GM19238 (cell line): ENCODE measurements at regions not wholly inside any gene's neighbourhood (a gene's known extent, or its start where the extent isn't known, plus 50 kb on each side); places are given as distances from the start of the nearest gene placed in this dataset.
A peak's percentile ranks its signal among the peaks of the same experiment; 100 is the strongest.

Experiments used
- DNase-seq: peaks from one replicate; pipeline ENCODE4 v3.0.0; 2011; ENCODE audit warnings: low spot score; ENCODE audit not compliant: insufficient read length

- no peak for DNase-seq
These were observed 148.8 kb upstream of the LHX5 start for GRCh38 chr12:113620437-113620976.

- no peak for DNase-seq
These were observed 147.5 kb upstream of the LHX5 start for GRCh38 chr12:113619202-113619601.

- no peak for DNase-seq
These were observed 141.7 kb upstream of the LHX5 start for GRCh38 chr12:113613414-113613813.

GRCh38 chr12:113612793-113613192, 141.1 kb upstream of the LHX5 start:
- DNase-seq: no peak

- no peak for DNase-seq
These were observed 140.5 kb upstream of the LHX5 start for GRCh38 chr12:113612076-113612728.

GRCh38 chr12:113611652-113612051, 140.0 kb upstream of the LHX5 start:
- DNase-seq: no peak

GRCh38 chr12:113610698-113611097, 139.0 kb upstream of the LHX5 start:
- no peak for DNase-seq

GRCh38 chr12:113609692-113610469, 138.2 kb upstream of the LHX5 start:
- no peak for DNase-seq

GRCh38 chr12:113604666-113605065, 133.0 kb upstream of the LHX5 start:
- no peak for DNase-seq

- no peak for DNase-seq
These were observed 130.1 kb upstream of the LHX5 start for GRCh38 chr12:113601656-113602263.

- no peak for DNase-seq
These were observed 127.2 kb upstream of the LHX5 start for GRCh38 chr12:113598815-113599406.

GRCh38 chr12:113594967-113595366, 123.3 kb upstream of the LHX5 start:
- no peak for DNase-seq

GRCh38 chr12:113591480-113591974, 119.9 kb upstream of the LHX5 start:
- DNase-seq: peak; percentile 48

- no peak for DNase-seq
These were observed 117.8 kb upstream of the LHX5 start for GRCh38 chr12:113589437-113589836.

GRCh38 chr12:113587720-113588119, 116.0 kb upstream of the LHX5 start:
- no peak for DNase-seq

GRCh38 chr12:113586461-113586860, 114.8 kb upstream of the LHX5 start:
- no peak for DNase-seq

- no peak for DNase-seq
These were observed 111.0 kb upstream of the LHX5 start for GRCh38 chr12:113582521-113583218.

GRCh38 chr12:113581342-113581741, 109.7 kb upstream of the LHX5 start:
- DNase-seq: no peak

- no peak for DNase-seq
These were observed 108.8 kb upstream of the LHX5 start for GRCh38 chr12:113580437-113580836.

- no peak for DNase-seq
These were observed 105.9 kb upstream of the LHX5 start for GRCh38 chr12:113577464-113578129.

- DNase-seq: no peak
These were observed 103.7 kb upstream of the LHX5 start for GRCh38 chr12:113575386-113575785.
